DMS 273 treated with DMSO at 0.1 percent for 48 hours (cell line): ENCODE measurements at regions not wholly inside any gene's neighbourhood (a gene's known extent, or its start where the extent isn't known, plus 50 kb on each side); places are given as distances from the start of the nearest gene placed in this dataset.

Source experiments
- DNase-seq: peaks from one replicate; lab custom pipeline; 2025; lab: John Stamatoyannopoulos, UW

DNA sequence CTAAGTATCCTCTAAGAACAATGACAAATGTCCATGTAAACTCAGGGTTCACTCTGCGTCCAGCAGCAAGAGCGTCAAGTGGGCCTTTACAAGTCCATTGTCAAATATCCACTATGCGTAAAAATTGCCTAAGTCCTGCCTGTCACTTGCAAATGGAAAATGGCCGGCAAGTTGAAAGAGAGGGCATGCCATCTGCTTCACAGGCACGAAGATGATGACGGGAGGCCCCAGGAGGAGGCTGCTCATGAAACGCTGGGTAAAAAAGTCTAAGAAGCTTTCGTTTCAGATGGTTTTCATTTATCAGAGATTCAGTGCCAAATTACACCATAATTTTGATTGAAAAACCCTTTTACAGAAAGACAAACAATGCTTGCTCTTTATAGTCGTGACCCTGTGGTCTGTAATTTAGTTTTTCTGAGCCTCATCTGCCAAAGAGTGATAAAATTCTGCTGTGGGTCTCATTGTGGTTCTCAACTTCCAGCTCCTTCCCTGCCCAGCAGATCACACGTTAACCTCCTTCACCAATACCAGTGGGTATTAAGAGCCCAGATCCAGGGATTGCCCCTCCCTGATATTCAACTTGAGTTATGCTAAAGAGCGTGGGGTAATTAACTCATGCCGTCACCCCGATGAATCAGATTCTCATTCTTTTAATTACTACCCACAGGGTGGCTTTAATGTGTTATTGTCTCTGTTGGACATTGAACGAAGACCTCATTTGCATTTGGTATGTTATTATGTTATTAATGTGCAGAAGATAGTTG, 160.2 kb upstream of the ALKAL2 start:
- no peak for DNase-seq

GRCh38 chr2:446963-447530, 159.2 kb upstream of the ALKAL2 start:
- no peak for DNase-seq

DNA sequence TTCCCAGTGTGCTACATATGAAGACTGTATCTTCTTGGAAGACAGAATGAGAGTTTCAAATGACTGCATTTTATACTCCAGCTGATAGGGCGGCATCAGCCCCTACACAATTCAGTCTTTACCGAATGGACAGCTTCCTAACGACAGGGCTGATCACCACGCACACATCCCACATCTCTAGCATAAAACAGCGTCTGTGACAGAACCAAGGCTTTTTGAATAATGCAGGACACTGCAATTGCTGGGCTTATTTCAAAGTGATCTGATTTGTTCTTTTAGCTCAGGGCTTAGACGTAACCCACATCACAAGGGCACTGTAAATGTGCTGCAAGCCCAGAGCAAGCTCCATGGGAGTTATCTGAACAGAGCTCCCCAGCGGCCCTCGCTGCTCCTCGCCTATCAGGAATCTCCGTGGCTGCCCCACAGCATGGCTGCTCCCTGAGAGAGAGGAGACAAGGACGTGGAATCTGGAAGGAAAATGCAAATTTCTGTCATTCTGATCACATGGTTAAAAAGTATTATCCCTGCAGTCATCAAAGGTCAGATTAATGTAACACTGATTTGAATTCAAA, 158.5 kb upstream of the ALKAL2 start:
- no peak for DNase-seq

DNA sequence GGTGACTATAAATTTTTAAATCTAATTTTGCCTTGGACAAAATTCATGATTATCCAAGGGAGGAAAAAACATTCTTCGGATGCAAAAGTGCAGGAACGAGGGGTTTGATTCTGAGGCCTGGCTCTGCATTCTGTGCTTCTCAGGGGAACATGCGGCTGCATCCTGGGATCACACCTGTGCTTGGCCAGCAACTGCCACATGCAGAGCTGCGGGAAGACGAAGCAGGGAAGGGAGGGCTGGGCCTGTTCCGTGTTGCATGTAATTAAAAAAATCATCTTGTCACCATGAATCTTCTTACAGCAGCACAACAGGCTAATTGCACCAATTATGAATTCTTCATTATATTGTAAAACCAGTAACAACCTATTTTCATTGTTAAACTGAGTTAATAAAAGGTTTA, 158.0 kb upstream of the ALKAL2 start:
- no peak for DNase-seq

DNA sequence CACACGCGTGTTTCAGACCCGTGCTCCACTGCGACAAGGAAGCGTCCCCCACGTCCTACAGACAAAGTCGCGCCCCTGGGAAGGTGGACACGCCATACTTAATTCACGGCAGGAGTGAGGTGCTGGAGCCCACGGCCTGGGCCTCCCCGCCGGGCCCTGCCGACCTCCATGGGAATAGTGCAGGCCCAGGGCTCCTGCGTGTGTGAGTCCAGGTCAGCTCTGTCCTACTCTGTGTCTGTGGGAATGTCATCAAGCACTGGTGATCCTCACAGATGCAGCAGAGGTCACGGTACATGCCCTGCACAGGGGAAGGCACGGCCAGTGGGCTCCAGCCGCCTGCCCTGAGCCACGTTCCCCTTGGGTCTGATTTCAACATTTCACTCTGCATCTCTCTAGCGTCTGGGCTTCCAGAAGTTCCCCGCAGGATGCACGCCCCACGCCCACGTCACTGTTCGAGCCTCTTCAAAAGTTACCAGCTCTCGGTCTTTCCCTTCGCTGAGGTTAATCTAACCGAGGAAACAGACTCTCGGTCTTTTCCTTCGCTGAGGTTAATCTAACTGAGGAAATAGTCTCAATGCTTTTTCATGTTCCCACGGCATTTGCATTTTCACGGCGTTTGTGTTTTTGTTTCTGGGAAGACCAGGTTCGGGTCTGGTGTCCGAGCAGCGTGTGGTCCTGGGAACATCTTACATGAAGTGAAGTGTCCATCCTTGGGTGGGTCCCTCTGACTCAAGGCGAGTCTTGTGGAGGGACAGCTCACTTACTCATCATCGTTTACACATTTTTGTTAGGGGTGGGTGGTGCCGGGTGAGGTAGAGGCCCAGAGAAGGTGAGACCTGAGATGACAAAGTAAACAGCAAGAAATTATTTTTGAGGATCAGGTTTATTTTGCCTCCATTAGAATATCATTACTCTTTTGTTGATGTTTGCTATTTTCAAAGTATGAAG, 157.3 kb upstream of the ALKAL2 start:
- no peak for DNase-seq

DNA sequence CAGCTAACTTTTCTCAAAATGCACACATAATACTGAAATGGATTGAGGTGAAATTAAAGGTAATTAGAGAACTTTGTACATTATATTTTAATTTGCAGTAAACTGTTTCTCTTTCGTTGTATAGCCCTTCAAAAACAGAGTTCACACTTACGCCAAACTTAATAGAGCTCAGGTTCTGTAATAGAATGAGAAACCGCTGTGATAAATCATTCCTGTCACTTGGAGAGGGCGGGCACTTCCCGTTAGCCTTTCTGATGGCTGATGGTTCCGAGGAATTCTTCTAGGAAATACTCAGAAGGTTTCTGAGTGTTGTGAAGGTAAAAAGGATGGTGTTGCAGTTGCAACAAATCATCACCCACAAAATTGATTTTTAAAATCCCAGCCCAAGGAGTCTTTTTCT, 155.8 kb upstream of the ALKAL2 start:
- DNase-seq: no peak

- DNase-seq: no peak
These were observed 155.3 kb upstream of the ALKAL2 start for GRCh38 chr2:443216-443615.

GRCh38 chr2:441258-442022, 153.5 kb upstream of the ALKAL2 start:
- DNase-seq: no peak

GRCh38 chr2:440403-440740, 152.5 kb upstream of the ALKAL2 start:
- no peak for DNase-seq

GRCh38 chr2:439556-440402, 151.9 kb upstream of the ALKAL2 start:
- no peak for DNase-seq

DNA sequence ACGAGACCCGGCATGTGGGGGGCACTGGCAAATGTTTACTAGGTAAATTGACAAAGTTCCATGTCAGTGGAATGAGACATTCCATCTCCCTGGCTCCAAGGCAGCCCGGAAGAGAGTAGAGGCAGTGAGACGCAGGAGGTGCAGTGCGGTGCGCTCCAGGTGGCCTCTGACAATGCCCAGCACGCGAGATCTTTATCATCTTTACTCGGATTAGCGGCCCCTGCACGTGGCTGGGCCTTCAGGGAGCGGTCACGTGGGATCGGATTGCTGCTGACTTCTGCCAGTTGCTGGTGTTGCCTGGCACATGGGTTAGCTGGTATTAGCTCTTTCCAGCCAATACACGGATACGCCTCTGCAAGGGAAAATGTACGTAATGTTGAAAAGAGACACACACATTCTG, 151.2 kb upstream of the ALKAL2 start:
- no peak for DNase-seq

DNA sequence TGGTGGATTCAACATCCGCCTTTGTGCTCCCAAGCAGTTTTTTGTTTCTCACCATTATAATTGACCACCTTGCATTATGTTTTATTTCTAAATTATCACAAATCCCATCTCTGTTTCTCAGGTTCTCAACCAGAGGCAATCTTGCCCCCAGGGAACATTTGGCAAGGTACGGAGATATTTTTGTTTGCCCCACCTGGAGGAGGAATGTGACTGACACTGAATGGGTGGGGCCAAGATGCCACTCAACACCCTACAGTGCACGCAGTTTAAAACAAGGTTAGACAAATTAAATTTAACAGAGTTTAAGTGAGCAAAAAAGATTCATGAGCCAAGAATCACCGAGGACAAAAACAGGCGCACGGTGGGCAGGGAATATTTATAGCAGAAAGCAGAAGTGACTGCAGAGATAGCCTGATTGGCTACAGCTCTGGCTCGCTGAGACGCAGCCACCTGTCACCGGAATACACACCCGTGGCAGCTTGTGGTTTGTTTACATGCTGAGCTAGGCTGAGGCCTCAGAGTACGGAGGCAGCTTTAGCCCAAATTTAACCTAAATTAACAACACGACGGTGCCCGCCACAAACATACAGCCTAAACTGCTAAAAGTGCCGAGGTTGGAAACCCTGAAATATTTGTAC, 150.0 kb upstream of the ALKAL2 start:
- peak; percentile 10 for DNase-seq

DNA sequence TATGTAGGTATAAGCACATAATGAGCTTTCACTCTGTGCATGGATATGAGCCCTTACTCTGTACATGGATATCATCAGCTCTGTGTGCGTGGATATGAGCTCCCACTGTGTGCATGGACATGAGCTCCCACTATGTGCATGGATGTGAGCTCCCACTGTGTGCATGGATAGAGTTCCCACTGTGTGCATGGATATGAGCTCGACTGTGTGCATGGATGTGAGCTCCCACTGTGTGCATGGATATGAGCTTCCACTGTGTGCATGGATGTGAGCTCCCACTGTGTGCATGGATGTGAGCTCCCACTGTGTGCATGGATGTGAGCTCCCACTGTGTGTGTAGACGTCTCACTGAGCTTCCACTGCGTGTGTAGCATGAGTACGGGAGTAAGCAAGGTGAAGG, 149.3 kb upstream of the ALKAL2 start:
- DNase-seq: no peak

DNA sequence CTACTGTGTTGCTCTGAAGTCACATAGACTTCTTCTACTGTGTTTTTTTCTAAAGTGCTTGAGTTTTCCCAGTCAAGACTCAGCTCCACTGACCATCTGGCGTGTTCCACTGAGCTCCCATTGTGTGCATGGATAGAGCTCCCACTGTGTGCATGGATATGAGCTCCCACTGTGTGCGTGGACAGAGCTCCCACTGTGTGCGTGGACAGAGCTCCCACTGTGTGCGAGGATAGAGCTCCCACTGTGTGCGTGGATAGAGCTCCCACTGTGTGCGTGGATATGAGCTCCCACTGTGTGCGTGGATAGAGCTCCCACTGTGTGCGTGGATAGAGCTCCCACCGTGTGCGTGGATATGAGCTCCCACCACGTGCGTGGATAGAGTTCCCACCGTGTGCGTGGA, 148.3 kb upstream of the ALKAL2 start:
- no peak for DNase-seq

- no peak for DNase-seq
These were observed 146.7 kb upstream of the ALKAL2 start for GRCh38 chr2:434625-435024.

GRCh38 chr2:433216-433615, 145.3 kb upstream of the ALKAL2 start:
- DNase-seq: no peak

DNA sequence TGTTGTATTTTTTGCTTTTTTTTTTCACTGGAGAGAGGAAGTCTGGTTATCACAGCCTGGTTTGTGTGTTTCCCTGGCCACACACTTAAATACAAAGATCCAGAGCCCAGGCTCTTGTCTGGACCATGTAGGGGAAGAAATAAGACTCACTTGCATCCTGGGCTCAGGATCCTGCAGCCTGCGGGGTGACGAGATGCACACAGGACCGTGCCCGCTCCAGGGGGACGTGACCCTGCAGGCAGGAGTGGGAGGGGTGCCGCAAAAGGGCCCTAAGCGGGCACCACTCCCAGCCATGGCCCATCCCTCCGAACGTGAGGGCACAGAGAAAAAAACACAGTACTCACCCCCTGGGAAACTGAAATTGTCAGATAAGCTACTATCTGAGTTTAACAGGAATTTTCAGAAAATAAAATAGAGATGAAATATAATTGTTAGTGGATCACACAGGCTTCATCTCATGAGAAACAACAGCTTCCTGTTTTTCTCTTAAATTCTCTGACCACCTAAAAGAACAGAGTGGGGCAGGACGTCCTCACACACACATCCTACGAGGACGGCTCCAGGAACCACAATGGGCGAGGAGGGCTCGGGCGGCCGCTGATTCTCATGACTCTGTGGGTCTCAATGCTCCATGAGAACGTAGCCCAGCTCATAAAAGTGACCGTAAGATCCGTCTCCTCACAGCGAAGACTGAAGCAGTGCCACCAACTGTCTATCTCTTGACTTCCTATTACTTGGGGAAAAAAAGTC, 142.6 kb upstream of the ALKAL2 start:
- DNase-seq: no peak

GRCh38 chr2:429575-430254, 141.8 kb upstream of the ALKAL2 start:
- no peak for DNase-seq

DNA sequence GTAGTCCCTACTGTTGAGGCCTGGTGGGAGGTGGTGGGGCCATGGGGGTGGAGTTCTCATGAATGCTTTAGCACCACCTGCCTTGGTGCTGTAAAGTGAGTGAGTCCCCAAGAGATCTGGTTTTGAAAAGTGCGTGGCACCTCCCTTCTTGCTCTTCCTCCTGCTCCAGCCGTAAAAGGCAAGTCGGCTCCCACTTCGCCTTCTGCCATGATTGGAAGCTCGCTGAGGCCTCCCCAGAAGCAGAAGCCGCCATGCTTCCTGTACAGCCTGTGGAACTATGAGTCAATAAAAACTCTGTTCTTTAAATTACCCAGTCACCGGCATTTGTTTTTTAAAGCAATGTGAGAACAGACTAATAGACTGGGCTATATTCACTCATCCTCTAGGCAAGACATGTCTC, 141.3 kb upstream of the ALKAL2 start:
- DNase-seq: no peak
